Stimulated activated CD4-positive, alpha-beta T cell treated with anti-CD3 and anti-CD28 coated beads, Interleukin-2, amount 100 ng/mL, for 4 hours (primary cell): ENCODE measurements at regions not wholly inside any gene's neighbourhood (a gene's known extent, or its start where the extent isn't known, plus 50 kb on each side); places are given as distances from the start of the nearest gene placed in this dataset.
"Not testable (repeated sequence)": the region's sequence is repeated elsewhere in the genome, so short reads cannot be mapped to it uniquely, and the experiment has no call there.

ENCODE experiments used
- DNase-seq: peaks from one replicate; pipeline ENCODE4 v3.0.0-alpha.2; 2020; ENCODE audit warnings: low read depth

GRCh38 chr20:47842004-47842403 is 56.7 kb upstream of the SULF2 start:
- DNase-seq: not testable (repeated sequence)

GRCh38 chr20:47836256-47836817 is 51.1 kb upstream of the SULF2 start:
- DNase-seq: not testable (repeated sequence)
